Heart right ventricle (tissue), 16 donors: ENCODE measurements at regions not wholly inside any gene's neighbourhood (a gene's known extent, or its start where the extent isn't known, plus 50 kb on each side); places are given as distances from the start of the nearest gene placed in this dataset.

Experiments
- ATAC-seq, 8 donors: fragments of 200-7000 bp; cut with Tn5 transposase; one replicate each; pipeline ENCODE4 v1.9.1; 2020; ENCODE audit warnings: mild to moderate bottlenecking in 8 of 8, moderate library complexity in 8 of 8, moderate number of reproducible peaks in 1 of 8
- DNase-seq, 2 donors: peaks; one replicate each; pipeline ENCODE4 v3.0.0-alpha.2; 2020
- H3K27ac ChIP-seq, 10 donors: fragments of 200-600 bp; sonication (generic) in 2 of 10; one replicate each; pipeline versions ENCODE4 v1.5.0 to v1.8.0; 2020 to 2022; ENCODE audit warnings: mild to moderate bottlenecking in 3 of 10
- H3K27me3 ChIP-seq, 7 donors: fragments of 200-600 bp; one replicate each; pipeline ENCODE4 v1.8.0; 2021 to 2022; ENCODE audit warnings: mild to moderate bottlenecking in 2 of 7
- H3K36me3 ChIP-seq, 9 donors: fragments of 200-600 bp; sonication (generic) in 1 of 9; one replicate each; pipeline versions ENCODE4 v1.5.0 to v1.8.0; 2020 to 2022; ENCODE audit warnings: mild to moderate bottlenecking in 2 of 9
- H3K4me1 ChIP-seq, 9 donors: fragments of 200-600 bp; sonication (generic) in 1 of 9; one replicate each; pipeline versions ENCODE4 v1.5.0 to v1.8.0; 2020 to 2022; ENCODE audit warnings: mild to moderate bottlenecking in 4 of 9
- H3K4me3 ChIP-seq, 10 donors: fragments of 200-600 bp; sonication (generic) in 2 of 10; one replicate each; pipeline versions ENCODE4 v1.5.0 to v1.8.0; 2020 to 2022; ENCODE audit warnings: mild to moderate bottlenecking in 7 of 10, moderate library complexity in 2 of 10
- H3K9me3 ChIP-seq, 11 donors: fragments of 200-600 bp in 10 of 11; sonication (generic) in 2 of 11; one replicate each; pipeline versions ENCODE4 v1.5.0 to v1.8.0; 2013 to 2022; ENCODE audit warnings: mild to moderate bottlenecking in 2 of 11, control low read depth in 1 of 11, moderate library complexity in 1 of 11
- CTCF ChIP-seq, 9 donors: fragments of 200-600 bp; sonication (generic) in 2 of 9; IDR thresholded peaks; one replicate each; pipeline versions ENCODE4 v1.5.0 to v1.8.0; 2021 to 2022; ENCODE audit warnings: antibody characterized with exemption in 9 of 9, mild to moderate bottlenecking in 5 of 9, moderate library complexity in 1 of 9
- WGBS, 2 donors: extraction: QIAGEN DNeasy Blood & Tissue Kit; methylation state at CpG; one replicate each; pipeline ENCODE4 v1.1.7; 2013; ENCODE audit warnings: inconsistent platforms in 1 of 2; 5-methylcytosine and 5-hydroxymethylcytosine counted together
- intact Hi-C, 10 donors: fragments of 100-400 bp; cut with DNase I; formaldehyde crosslinking; loops; one replicate each; pipeline versions ENCODE4 v1.11.1 to v1.14.2; 2022
- donor health status: Arrhythmogenic right ventricular cardiomyopathy.
- donor health status: ischemic (EF 13 %, LVEDD 7.1; RV severe dilation, severe dysfunction).
- donor health status: healthy with polysubstance abuse.
- donor health status: DM: no; HTN: yes; CAD: no.
- donor health status: DM: no; HTN: no; CAD: no.
- donor health status: ischemic (EF 25% LVEDD 6.9; RV normal size, moderate dysfunction).
- donor health status: ischemic (EF 25% LVEDD 5.7; RV mildly dilated, moderate dysfunction).
- donor health status: healthy.
- donor health status: DM: yes; HTN: yes; CAD: no.
- donor health status: Ischemic cardiomyopathy.
- donor health status: ischemic (EF 35%, LVEDD 5.7; RV mildly dilated, moderate dysfunction).
- donor health status: nonischemic (EF 11% LVEDD 7.7; RV severe dilation, severe dysfunction).
- donor health status: DM: yes; HTN: yes; CAD: no.
- donor health status: PGD.
- donor health status: ischemic (EF 29% LVEDD 5.4; RV normal size, mild dysfunction).
- donor health status: nonischemic (EF 23%, LVEDD 6.1; RV moderate dilation, normal function).

GRCh38 chr10:64959116-64959515 is 1437.9 kb downstream of the REEP3 start:
- Histone ChIP-seq H3K4me3 (no peak overlapping the region), H3K36me3 (no peaks in the 10 kb centered on the region), H3K27ac (no peak overlapping the region), H3K4me1 (no peaks in the 10 kb centered on the region), H3K9me3 (peaks cover 0 to 4% (median 0%) of the 10 kb centered on the region in 11 donors), H3K27me3 (no peaks in the 10 kb centered on the region)
- intact Hi-C loops: no loop called here
- no peak for TF ChIP-seq CTCF (IDR thresholded peaks at IDR 0.05)
- no peak for ATAC-seq
- WGBS, 2 donors: 85 to 97% methylated on average over 1 of the region's 1 CpG
- no peak for DNase-seq

- TF ChIP-seq CTCF (IDR thresholded peaks at IDR 0.05): no peak
- Histone ChIP-seq H3K4me1 (no peaks in the 10 kb centered on the region), H3K27ac (no peak overlapping the region), H3K36me3 (no peaks in the 10 kb centered on the region), H3K9me3 (no peaks in the 10 kb centered on the region), H3K4me3 (no peak overlapping the region), H3K27me3 (no peaks in the 10 kb centered on the region)
- WGBS, 2 donors: 65 to 79% methylated on average over 2 of the region's 2 CpGs
- ATAC-seq (no peak), DNase-seq (no peak)
- intact Hi-C loops: no loop called here
These were observed 1438.7 kb downstream of the REEP3 start for GRCh38 chr10:64959883-64960282.

DNA sequence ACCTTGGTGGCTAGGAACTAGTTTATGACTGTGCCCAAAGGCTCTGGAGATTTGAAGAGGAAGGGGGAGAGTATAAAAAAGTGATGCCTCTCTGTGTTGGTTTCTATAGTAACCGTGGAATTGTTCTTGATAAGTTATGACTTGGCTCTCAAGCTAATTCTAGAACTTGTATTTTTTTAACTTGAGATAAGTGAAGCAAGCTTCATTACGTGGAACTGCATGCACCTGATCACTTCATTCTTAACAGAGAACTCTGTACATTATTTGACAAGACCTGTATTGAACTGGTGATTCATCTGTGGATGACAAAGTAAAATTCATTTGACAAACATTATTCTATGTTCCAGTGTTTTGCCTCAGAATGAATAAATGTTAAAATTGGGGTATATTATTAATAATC is 1452.2 kb downstream of the REEP3 start:
- no peak for DNase-seq
- intact Hi-C loops: loop anchor here in 1 of 10 donors (10.0 kb wide), 1 partner anchor 1201 kb away; no protein-coding TSS in a partner anchor
- TF ChIP-seq CTCF (IDR thresholded peaks at IDR 0.05): no peak
- Histone ChIP-seq H3K36me3 (no peaks in the 10 kb centered on the region), H3K4me1 (no peaks in the 10 kb centered on the region), H3K9me3 (no peaks in the 10 kb centered on the region), H3K27me3 (no peaks in the 10 kb centered on the region), H3K27ac (no peak overlapping the region), H3K4me3 (no peak overlapping the region)
- no peak for ATAC-seq
- 29 to 49% methylated on average over 2 of the region's 2 CpGs for WGBS, 2 donors

GRCh38 chr10:64976150-64976549 is 1454.9 kb downstream of the REEP3 start:
- no peak for TF ChIP-seq CTCF (IDR thresholded peaks at IDR 0.05)
- H3K36me3 ChIP-seq: no peaks in the 10 kb centered on the region
- ATAC-seq: no peak
- no peak overlapping the region for H3K4me3 ChIP-seq
- WGBS, 2 donors: 86 to 91% methylated on average over 2 of the region's 2 CpGs
- H3K4me1 ChIP-seq: no peaks in the 10 kb centered on the region
- intact Hi-C loops: loop anchor here in 2 of 10 donors (5.0 to 10.0 kb wide), 2 partner anchors 1199 to 1206 kb away; no protein-coding TSS in a partner anchor
- no peak for DNase-seq
- no peaks in the 10 kb centered on the region for H3K27me3 ChIP-seq
- no peak overlapping the region for H3K27ac ChIP-seq
- H3K9me3 ChIP-seq: no peaks in the 10 kb centered on the region
